ENCODE measurements at regions not wholly inside any gene's neighbourhood (a gene's known extent, or its start where the extent isn't known, plus 50 kb on each side); places are given as distances from the start of the nearest gene placed in this dataset.

GRCh38 chr11:127238321-127238720 is 237.8 kb upstream of the KIRREL3 start:
- DNase-seq (ENCODE audit: low read depth in 3 of 3), result no peak

- DNase-seq (ENCODE audit: low read depth in 3 of 3), result no peak
These were observed 236.2 kb upstream of the KIRREL3 start for GRCh38 chr11:127236776-127237175.

GRCh38 chr11:127233998-127234397 is 233.4 kb upstream of the KIRREL3 start:
- no peak for DNase-seq (ENCODE audit: low read depth in 3 of 3)

GRCh38 chr11:127230392-127230791 is 229.8 kb upstream of the KIRREL3 start:
- DNase-seq (ENCODE audit: low read depth in 3 of 3), result no peak

GRCh38 chr11:127226949-127227348 is 226.4 kb upstream of the KIRREL3 start:
- no peak for DNase-seq (ENCODE audit: low read depth in 3 of 3)

GRCh38 chr11:127226380-127226779 is 225.8 kb upstream of the KIRREL3 start:
- DNase-seq (ENCODE audit: low read depth in 3 of 3), result no peak

GRCh38 chr11:127225619-127226018 is 225.0 kb upstream of the KIRREL3 start:
- no peak for DNase-seq (ENCODE audit: low read depth in 3 of 3)

- DNase-seq (ENCODE audit: low read depth in 3 of 3), result no peak
These were observed 223.7 kb upstream of the KIRREL3 start for GRCh38 chr11:127224276-127224675.

GRCh38 chr11:127223633-127224032 is 223.1 kb upstream of the KIRREL3 start:
- no peak for DNase-seq (ENCODE audit: low read depth in 3 of 3)

GRCh38 chr11:127223026-127223425 is 222.5 kb upstream of the KIRREL3 start:
- DNase-seq (ENCODE audit: low read depth in 3 of 3), result no peak

GRCh38 chr11:127219704-127220103 is 219.1 kb upstream of the KIRREL3 start:
- DNase-seq (ENCODE audit: low read depth in 3 of 3), result no peak

- no peak for DNase-seq (ENCODE audit: low read depth in 3 of 3)
These were observed 217.7 kb upstream of the KIRREL3 start for GRCh38 chr11:127218275-127218608.

- no peak for DNase-seq (ENCODE audit: low read depth in 3 of 3)
These were observed 217.1 kb upstream of the KIRREL3 start for GRCh38 chr11:127217452-127218274.

GRCh38 chr11:127205688-127206217 is 205.2 kb upstream of the KIRREL3 start:
- DNase-seq (ENCODE audit: low read depth in 3 of 3), result no peak

GRCh38 chr11:127203490-127203889 is 202.9 kb upstream of the KIRREL3 start:
- DNase-seq (ENCODE audit: low read depth in 3 of 3), result no peak

- no peak for DNase-seq (ENCODE audit: low read depth in 3 of 3)
These were observed 201.5 kb upstream of the KIRREL3 start for GRCh38 chr11:127202105-127202504.

- DNase-seq (ENCODE audit: low read depth in 3 of 3), result no peak
These were observed 198.8 kb upstream of the KIRREL3 start for GRCh38 chr11:127199306-127199801.

- DNase-seq (ENCODE audit: low read depth in 3 of 3), result no peak
These were observed 195.0 kb upstream of the KIRREL3 start for GRCh38 chr11:127195501-127196120.

GRCh38 chr11:127194521-127194920 is 194.0 kb upstream of the KIRREL3 start:
- no peak for DNase-seq (ENCODE audit: low read depth in 3 of 3)

GRCh38 chr11:127193950-127194349 is 193.4 kb upstream of the KIRREL3 start:
- no peak for DNase-seq (ENCODE audit: low read depth in 3 of 3)

- no peak for DNase-seq (ENCODE audit: low read depth in 3 of 3)
These were observed 191.1 kb upstream of the KIRREL3 start for GRCh38 chr11:127191689-127192088.

- no peak for DNase-seq (ENCODE audit: low read depth in 3 of 3)
These were observed 190.7 kb upstream of the KIRREL3 start for GRCh38 chr11:127191261-127191660.

GRCh38 chr11:127182586-127183203 is 182.1 kb upstream of the KIRREL3 start:
- no peak for DNase-seq (ENCODE audit: low read depth in 3 of 3)
